IMR-90 (cell line): ENCODE measurements at regions not wholly inside any gene's neighbourhood (a gene's known extent, or its start where the extent isn't known, plus 50 kb on each side); places are given as distances from the start of the nearest gene placed in this dataset.

Source experiments
- ATAC-seq: fragments of 200-7000 bp; cut with Tn5 transposase; 2 replicates; pipeline ENCODE4 v1.9.1; 2020; ENCODE audit warnings: low read depth, mild to moderate bottlenecking, moderate library complexity
- BruUV-seq: library from RNA; stranded (reverse); fragments of 400-500 nt; replicated peaks from 2 replicates; lab custom pipeline; 2021; lab: Mats Ljungman, UMichigan
- CTCF ChIA-PET: fragments of 300-600 bp; formaldehyde crosslinking; extraction: SDS; loops from one replicate; lab custom pipeline; 2021; ENCODE audit warnings: antibody characterized with exemption; lab: Yijun Ruan, JAX
- POLR2A ChIA-PET: fragments of 300-600 bp; sonication (Branson Sonifier 250); formaldehyde crosslinking; loops from one replicate; lab custom pipeline; 2022; ENCODE audit warnings: antibody characterized with exemption; ENCODE audit not compliant: unreplicated experiment; lab: Charles Lee
- DNase-seq: peaks from one replicate; pipeline ENCODE4 v3.0.0; 2013
- H2AFZ ChIP-seq: replicated peaks from 2 replicates; pipeline ENCODE3; 2013; ENCODE audit warnings: low read length, mild to moderate bottlenecking; ENCODE audit not compliant: poor library complexity
- H2AK5ac ChIP-seq: 2 replicates; pipeline ENCODE4 v1.6.1; 2013; ENCODE audit warnings: low read depth, low read length, inconsistent platforms
- H2AK9ac ChIP-seq: replicated peaks from 2 replicates; pipeline ENCODE3; 2013; ENCODE audit warnings: mild to moderate bottlenecking, low read depth, low read length, moderate library complexity; ENCODE audit not compliant: poor library complexity
- H2BK120ac ChIP-seq: 2 replicates; pipeline ENCODE4 v1.6.1; 2013; ENCODE audit warnings: low read depth, low read length, inconsistent platforms
- H2BK15ac ChIP-seq: 3 replicates; pipeline ENCODE4 v1.6.1; 2013; ENCODE audit warnings: low read depth, low read length, inconsistent platforms
- H2BK20ac ChIP-seq: 2 replicates; pipeline ENCODE4 v1.6.1; 2013; ENCODE audit warnings: low read depth, mild to moderate bottlenecking, inconsistent platforms, low read length, moderate library complexity
- H2BK5ac ChIP-seq: 2 replicates; pipeline ENCODE4 v1.6.1; 2013; ENCODE audit warnings: mild to moderate bottlenecking, low read depth, low read length, inconsistent platforms; ENCODE audit not compliant: poor library complexity, severe bottlenecking
- H3K14ac ChIP-seq: replicated peaks from 2 replicates; pipeline ENCODE4 v1.6.1; 2013; ENCODE audit warnings: low read depth, low read length, inconsistent platforms
- H3K18ac ChIP-seq: 2 replicates; pipeline ENCODE4 v1.6.1; 2013; ENCODE audit warnings: low read depth, low read length, control low read depth
- H3K23ac ChIP-seq: 2 replicates; pipeline ENCODE4 v1.6.1; 2013; ENCODE audit warnings: low read depth, low read length, inconsistent platforms
- H3K27ac ChIP-seq: 2 replicates; pipeline ENCODE4 v1.5.1; 2013; ENCODE audit warnings: mild to moderate bottlenecking, control low read depth, low read length; ENCODE audit not compliant: insufficient read depth
- H3K27me3 ChIP-seq: 2 replicates; pipeline ENCODE4 v1.6.1; 2013; ENCODE audit warnings: low read length; ENCODE audit not compliant: control insufficient read depth, insufficient read depth
- H3K36me3 ChIP-seq: 2 replicates; pipeline ENCODE4 v1.6.1; 2013; ENCODE audit warnings: low read length, mixed read lengths; ENCODE audit not compliant: control insufficient read depth, insufficient read depth
- H3K4ac ChIP-seq: 2 replicates; pipeline ENCODE4 v1.6.1; 2013; ENCODE audit warnings: low read depth, low read length, inconsistent platforms
- H3K4me1 ChIP-seq: 2 replicates; pipeline ENCODE4 v1.6.1; 2013; ENCODE audit warnings: low read length, mixed read lengths; ENCODE audit not compliant: control insufficient read depth, insufficient read depth
- H3K4me2 ChIP-seq: 2 replicates; pipeline ENCODE4 v1.6.1; 2013; ENCODE audit warnings: low read depth, mild to moderate bottlenecking, control low read depth, low read length, moderate library complexity
- H3K4me3 ChIP-seq: 2 replicates; pipeline ENCODE4 v1.5.1; 2013; ENCODE audit warnings: low read depth, mild to moderate bottlenecking, control low read depth, low read length, moderate library complexity; ENCODE audit not compliant: insufficient read depth
- H3K56ac ChIP-seq: 2 replicates; pipeline ENCODE4 v1.6.1; 2013; ENCODE audit warnings: low read length, inconsistent platforms; ENCODE audit not compliant: insufficient read depth; ENCODE audit errors: extremely low read depth
- H3K79me1 ChIP-seq, 2 experiments: 2 replicates each; pipeline ENCODE4 v1.6.1; 2013; ENCODE audit warnings: low read length in 2 of 2, inconsistent platforms in 1 of 2, low read depth in 1 of 2
- H3K9ac ChIP-seq: 2 replicates; pipeline ENCODE4 v1.6.1; 2013; ENCODE audit warnings: low read depth, low read length, control low read depth
- H3K9me1 ChIP-seq: 2 replicates; pipeline ENCODE4 v1.6.1; 2013; ENCODE audit warnings: low read length, inconsistent platforms; ENCODE audit not compliant: insufficient read depth
- H3K9me3 ChIP-seq: 2 replicates; pipeline ENCODE4 v1.6.1; 2013; ENCODE audit warnings: low read length; ENCODE audit not compliant: control insufficient read depth, insufficient read depth
- H4K20me1 ChIP-seq: 2 replicates; pipeline ENCODE4 v1.6.1; 2013; ENCODE audit warnings: low read length, inconsistent platforms; ENCODE audit not compliant: insufficient read depth
- H4K5ac ChIP-seq: 2 replicates; pipeline ENCODE4 v1.6.1; 2013; ENCODE audit warnings: mild to moderate bottlenecking, low read depth, low read length, control low read depth
- H4K8ac ChIP-seq, 2 experiments: 2 replicates each; pipeline ENCODE4 v1.6.1; 2013; ENCODE audit warnings: low read depth in 2 of 2, low read length in 2 of 2, control low read depth in 1 of 2, inconsistent platforms in 1 of 2
- H4K91ac ChIP-seq: 2 replicates; pipeline ENCODE4 v1.6.1; 2013; ENCODE audit warnings: low read depth, low read length, inconsistent platforms; ENCODE audit not compliant: insufficient read depth
- CEBPB ChIP-seq: IDR thresholded peaks from 2 replicates; pipeline ENCODE4 v1.6.1; 2012; ENCODE audit warnings: low read depth, low read length, improper control_type of control experiment
- CHD1 ChIP-seq: IDR thresholded peaks from 2 replicates; pipeline ENCODE4 v1.6.1; 2012; ENCODE audit warnings: low read depth, low read length, improper control_type of control experiment
- CTCF ChIP-seq: conservative IDR thresholded peaks from 2 replicates; pipeline ENCODE4 v1.5.1; 2012; ENCODE audit warnings: mild to moderate bottlenecking, low read depth, low read length, improper control_type of control experiment
- FOS ChIP-seq: fragments of 150-350 bp; IDR thresholded peaks from 2 replicates; pipeline ENCODE4 v1.6.1; 2016; ENCODE audit warnings: low read depth, low read length
- MAZ ChIP-seq: IDR thresholded peaks from 2 replicates; pipeline ENCODE4 v1.6.1; 2012; ENCODE audit warnings: low read depth, mild to moderate bottlenecking, low read length, improper control_type of control experiment, moderate library complexity, borderline replicate concordance
- NFE2L2 ChIP-seq: fragments of 150-350 bp; IDR thresholded peaks from 2 replicates; pipeline ENCODE4 v1.6.1; 2016; ENCODE audit warnings: low read depth, mild to moderate bottlenecking, low read length
- POLR2A ChIP-seq: IDR thresholded peaks from 2 replicates; pipeline ENCODE4 v1.6.1; 2012; ENCODE audit warnings: mild to moderate bottlenecking, low read depth, low read length
- RAD21 ChIP-seq: IDR thresholded peaks from 2 replicates; pipeline ENCODE4 v1.6.1; 2012; ENCODE audit warnings: low read length, improper control_type of control experiment
- RCOR1 ChIP-seq: IDR thresholded peaks from 2 replicates; pipeline ENCODE4 v1.6.1; 2012; ENCODE audit warnings: mild to moderate bottlenecking, low read length, improper control_type of control experiment; ENCODE audit not compliant: insufficient replicate concordance
- RFX5 ChIP-seq: IDR thresholded peaks from 2 replicates; pipeline ENCODE4 v1.8.0; 2012; ENCODE audit warnings: low read depth, mild to moderate bottlenecking, low read length, moderate library complexity
- dilution Hi-C: fragments of 300-500 bp; cut with HindIII; formaldehyde crosslinking; loops from one replicate; pipeline ENCODE4 v1.14.3; 2018; ENCODE audit warnings: low sequenced_read_pairs; ENCODE audit not compliant: unreplicated experiment
- in situ Hi-C: fragments of 300-500 bp; cut with MboI; formaldehyde crosslinking; loops from 3 replicates; pipeline ENCODE4 v1.14.3; 2019; ENCODE audit warnings: low sequenced_read_pairs, inconsistent platforms, mixed read lengths
- intact Hi-C: fragments of 100-400 bp; cut with micrococcal nuclease; formaldehyde crosslinking; loops from 2 replicates; pipeline ENCODE4 v1.10.0; 2022
- TF ChIP-seq, protein P1 (sequence below): fragments of 150-350 bp; IDR thresholded peaks from 2 replicates; pipeline ENCODE4 v1.6.1; 2017; ENCODE audit warnings: mild to moderate bottlenecking, antibody characterized with exemption, low read length, low read depth

DNA sequence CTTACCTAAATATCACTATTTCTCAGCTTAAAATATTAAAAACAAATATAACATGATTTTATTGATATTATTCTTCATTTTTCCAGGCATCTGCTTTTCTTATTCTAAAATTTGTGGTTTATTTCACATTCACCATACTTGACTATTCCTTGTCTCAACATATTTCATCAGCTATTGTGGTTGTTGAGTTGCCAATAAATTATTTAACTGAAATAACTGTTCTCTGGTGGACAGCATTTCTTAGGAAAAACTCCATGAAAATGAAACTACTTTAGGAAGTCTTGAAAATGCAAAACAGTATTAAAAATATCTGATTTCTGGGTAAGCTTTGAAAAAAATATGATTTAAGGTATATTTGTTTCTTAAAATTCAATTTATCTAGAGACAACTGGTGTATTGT is 122.9 kb upstream of the SEMA3A start:
- TF ChIP-seq NFE2L2 (no peak), RCOR1 (no peak), RFX5 (no peak), RAD21 (no peak), FOS (no peak), CTCF (no peak), MAZ (no peak), POLR2A (no peak), CEBPB (no peak), CHD1 (no peak)
- TF ChIP-seq, protein P1, sequence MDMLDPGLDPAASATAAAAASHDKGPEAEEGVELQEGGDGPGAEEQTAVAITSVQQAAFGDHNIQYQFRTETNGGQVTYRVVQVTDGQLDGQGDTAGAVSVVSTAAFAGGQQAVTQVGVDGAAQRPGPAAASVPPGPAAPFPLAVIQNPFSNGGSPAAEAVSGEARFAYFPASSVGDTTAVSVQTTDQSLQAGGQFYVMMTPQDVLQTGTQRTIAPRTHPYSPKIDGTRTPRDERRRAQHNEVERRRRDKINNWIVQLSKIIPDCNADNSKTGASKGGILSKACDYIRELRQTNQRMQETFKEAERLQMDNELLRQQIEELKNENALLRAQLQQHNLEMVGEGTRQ, result no peak
- H3K36me3 ChIP-seq, result no peaks in the 10 kb centered on the region
- POLR2A ChIA-PET, result no interaction called here
- H2BK15ac ChIP-seq, result no peak overlapping the region
- DNase-seq, result no peak
- no peak overlapping the region for H3K4me2 ChIP-seq
- no peak overlapping the region for H3K4me3 ChIP-seq
- no peak overlapping the region for H4K91ac ChIP-seq
- H3K79me1 ChIP-seq, result no peaks in the 10 kb centered on the region
- in situ Hi-C loops, result no loop called here
- H2AFZ ChIP-seq, result no peak overlapping the region
- no peak overlapping the region for H2BK120ac ChIP-seq
- H2BK20ac ChIP-seq, result no peak overlapping the region
- H3K4ac ChIP-seq, result no peak overlapping the region
- no peak overlapping the region for H2AK5ac ChIP-seq
- H3K23ac ChIP-seq, result no peak overlapping the region
- H2BK5ac ChIP-seq, result no peak overlapping the region
- H3K27me3 ChIP-seq, result no peaks in the 10 kb centered on the region
- H3K18ac ChIP-seq, result no peak overlapping the region
- no peaks in the 10 kb centered on the region for H3K9me1 ChIP-seq
- H4K8ac ChIP-seq, result no peak overlapping the region
- BruUV-seq, result no TSS peak
- no peaks in the 10 kb centered on the region for H3K9me3 ChIP-seq
- dilution Hi-C loops, result no loop called here
- intact Hi-C loops, result no loop called here
- H4K5ac ChIP-seq, result no peak overlapping the region
- no peak for ATAC-seq
- no peak overlapping the region for H3K9ac ChIP-seq
- no peaks in the 10 kb centered on the region for H3K4me1 ChIP-seq
- no peak overlapping the region for H2AK9ac ChIP-seq
- H3K27ac ChIP-seq, result no peak overlapping the region
- CTCF ChIA-PET, result interaction anchor here (0.6 to 1.5 kb wide), 2 partner anchors 9 to 19 kb away, joined by 3 to 4 read pairs; no protein-coding TSS in a partner anchor
- H4K20me1 ChIP-seq, result no peaks in the 10 kb centered on the region
- no peak overlapping the region; the same call in 1 of the 2 replicates for H3K56ac ChIP-seq
- H3K14ac ChIP-seq, result no peak overlapping the region
